Heart right ventricle (tissue), 16 donors: ENCODE measurements at regions not wholly inside any gene's neighbourhood (a gene's known extent, or its start where the extent isn't known, plus 50 kb on each side); places are given as distances from the start of the nearest gene placed in this dataset.
A peak's percentile ranks its signal among the peaks of the same experiment; 100 is the strongest.

Experiments
- ATAC-seq, 8 donors: fragments of 200-7000 bp; cut with Tn5 transposase; one replicate each; pipeline ENCODE4 v1.9.1; 2020; ENCODE audit warnings: mild to moderate bottlenecking in 8 of 8, moderate library complexity in 8 of 8, moderate number of reproducible peaks in 1 of 8
- DNase-seq, 2 donors: peaks; one replicate each; pipeline ENCODE4 v3.0.0-alpha.2; 2020
- H3K27ac ChIP-seq, 10 donors: fragments of 200-600 bp; sonication (generic) in 2 of 10; one replicate each; pipeline versions ENCODE4 v1.5.0 to v1.8.0; 2020 to 2022; ENCODE audit warnings: mild to moderate bottlenecking in 3 of 10
- H3K27me3 ChIP-seq, 7 donors: fragments of 200-600 bp; one replicate each; pipeline ENCODE4 v1.8.0; 2021 to 2022; ENCODE audit warnings: mild to moderate bottlenecking in 2 of 7
- H3K36me3 ChIP-seq, 9 donors: fragments of 200-600 bp; sonication (generic) in 1 of 9; one replicate each; pipeline versions ENCODE4 v1.5.0 to v1.8.0; 2020 to 2022; ENCODE audit warnings: mild to moderate bottlenecking in 2 of 9
- H3K4me1 ChIP-seq, 9 donors: fragments of 200-600 bp; sonication (generic) in 1 of 9; one replicate each; pipeline versions ENCODE4 v1.5.0 to v1.8.0; 2020 to 2022; ENCODE audit warnings: mild to moderate bottlenecking in 4 of 9
- H3K4me3 ChIP-seq, 10 donors: fragments of 200-600 bp; sonication (generic) in 2 of 10; one replicate each; pipeline versions ENCODE4 v1.5.0 to v1.8.0; 2020 to 2022; ENCODE audit warnings: mild to moderate bottlenecking in 7 of 10, moderate library complexity in 2 of 10
- H3K9me3 ChIP-seq, 11 donors: fragments of 200-600 bp in 10 of 11; sonication (generic) in 2 of 11; one replicate each; pipeline versions ENCODE4 v1.5.0 to v1.8.0; 2013 to 2022; ENCODE audit warnings: mild to moderate bottlenecking in 2 of 11, control low read depth in 1 of 11, moderate library complexity in 1 of 11
- WGBS, 2 donors: extraction: QIAGEN DNeasy Blood & Tissue Kit; methylation state at CpG; one replicate each; pipeline ENCODE4 v1.1.7; 2013; ENCODE audit warnings: inconsistent platforms in 1 of 2; 5-methylcytosine and 5-hydroxymethylcytosine counted together
- intact Hi-C, 10 donors: fragments of 100-400 bp; cut with DNase I; formaldehyde crosslinking; loops; one replicate each; pipeline versions ENCODE4 v1.11.1 to v1.14.2; 2022
- TF ChIP-seq, protein P1 (sequence below), 9 donors: fragments of 200-600 bp; sonication (generic) in 2 of 9; IDR thresholded peaks; one replicate each; pipeline versions ENCODE4 v1.5.0 to v1.8.0; 2021 to 2022; ENCODE audit warnings: antibody characterized with exemption in 9 of 9, mild to moderate bottlenecking in 5 of 9, moderate library complexity in 1 of 9
- donor health status: Arrhythmogenic right ventricular cardiomyopathy.
- donor health status: ischemic (EF 13 %, LVEDD 7.1; RV severe dilation, severe dysfunction).
- donor health status: healthy with polysubstance abuse.
- donor health status: DM: no; HTN: yes; CAD: no.
- donor health status: DM: no; HTN: no; CAD: no.
- donor health status: ischemic (EF 25% LVEDD 6.9; RV normal size, moderate dysfunction).
- donor health status: ischemic (EF 25% LVEDD 5.7; RV mildly dilated, moderate dysfunction).
- donor health status: healthy.
- donor health status: DM: yes; HTN: yes; CAD: no.
- donor health status: Ischemic cardiomyopathy.
- donor health status: ischemic (EF 35%, LVEDD 5.7; RV mildly dilated, moderate dysfunction).
- donor health status: nonischemic (EF 11% LVEDD 7.7; RV severe dilation, severe dysfunction).
- donor health status: DM: yes; HTN: yes; CAD: no.
- donor health status: PGD.
- donor health status: ischemic (EF 29% LVEDD 5.4; RV normal size, mild dysfunction).
- donor health status: nonischemic (EF 23%, LVEDD 6.1; RV moderate dilation, normal function).

DNA sequence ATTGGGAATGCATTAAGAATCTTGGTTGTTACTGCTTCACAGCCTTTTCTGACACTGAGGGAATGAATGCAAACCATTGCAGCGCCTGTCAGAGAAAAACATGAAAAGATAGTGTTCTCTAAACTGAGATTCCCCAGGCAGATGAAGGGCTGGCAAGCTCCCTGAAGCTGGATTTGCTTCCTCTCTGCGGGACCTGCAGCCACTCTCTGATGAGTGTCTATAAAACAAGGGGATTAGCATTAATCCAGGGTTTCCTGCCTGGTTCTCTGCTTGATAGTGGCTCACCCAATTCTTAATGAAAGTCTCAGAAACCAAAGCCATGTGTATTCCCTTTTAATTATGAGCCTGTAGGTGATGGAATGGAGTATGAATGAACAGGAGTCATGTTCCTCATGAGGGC lies 344.3 kb upstream of the UMPS start:
- ATAC-seq (no peak), DNase-seq (no peak)
- Histone ChIP-seq H3K9me3 (no peaks in the 10 kb centered on the region), H3K27ac (no peak overlapping the region), H3K4me1 (peaks cover 0 to 57% (median 5%) of the 10 kb centered on the region in 9 donors), H3K27me3 (peaks cover 0 to 2% (median 0%) of the 10 kb centered on the region in 7 donors), H3K36me3 (no peaks in the 10 kb centered on the region), H3K4me3 (no peak overlapping the region)
- TF ChIP-seq, protein P1, sequence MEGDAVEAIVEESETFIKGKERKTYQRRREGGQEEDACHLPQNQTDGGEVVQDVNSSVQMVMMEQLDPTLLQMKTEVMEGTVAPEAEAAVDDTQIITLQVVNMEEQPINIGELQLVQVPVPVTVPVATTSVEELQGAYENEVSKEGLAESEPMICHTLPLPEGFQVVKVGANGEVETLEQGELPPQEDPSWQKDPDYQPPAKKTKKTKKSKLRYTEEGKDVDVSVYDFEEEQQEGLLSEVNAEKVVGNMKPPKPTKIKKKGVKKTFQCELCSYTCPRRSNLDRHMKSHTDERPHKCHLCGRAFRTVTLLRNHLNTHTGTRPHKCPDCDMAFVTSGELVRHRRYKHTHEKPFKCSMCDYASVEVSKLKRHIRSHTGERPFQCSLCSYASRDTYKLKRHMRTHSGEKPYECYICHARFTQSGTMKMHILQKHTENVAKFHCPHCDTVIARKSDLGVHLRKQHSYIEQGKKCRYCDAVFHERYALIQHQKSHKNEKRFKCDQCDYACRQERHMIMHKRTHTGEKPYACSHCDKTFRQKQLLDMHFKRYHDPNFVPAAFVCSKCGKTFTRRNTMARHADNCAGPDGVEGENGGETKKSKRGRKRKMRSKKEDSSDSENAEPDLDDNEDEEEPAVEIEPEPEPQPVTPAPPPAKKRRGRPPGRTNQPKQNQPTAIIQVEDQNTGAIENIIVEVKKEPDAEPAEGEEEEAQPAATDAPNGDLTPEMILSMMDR (IDR thresholded peaks at IDR 0.05): no peak
- intact Hi-C loops: no loop called here
- 84 to 89% methylated on average over 2 of the region's 2 CpGs for WGBS, 2 donors

DNA sequence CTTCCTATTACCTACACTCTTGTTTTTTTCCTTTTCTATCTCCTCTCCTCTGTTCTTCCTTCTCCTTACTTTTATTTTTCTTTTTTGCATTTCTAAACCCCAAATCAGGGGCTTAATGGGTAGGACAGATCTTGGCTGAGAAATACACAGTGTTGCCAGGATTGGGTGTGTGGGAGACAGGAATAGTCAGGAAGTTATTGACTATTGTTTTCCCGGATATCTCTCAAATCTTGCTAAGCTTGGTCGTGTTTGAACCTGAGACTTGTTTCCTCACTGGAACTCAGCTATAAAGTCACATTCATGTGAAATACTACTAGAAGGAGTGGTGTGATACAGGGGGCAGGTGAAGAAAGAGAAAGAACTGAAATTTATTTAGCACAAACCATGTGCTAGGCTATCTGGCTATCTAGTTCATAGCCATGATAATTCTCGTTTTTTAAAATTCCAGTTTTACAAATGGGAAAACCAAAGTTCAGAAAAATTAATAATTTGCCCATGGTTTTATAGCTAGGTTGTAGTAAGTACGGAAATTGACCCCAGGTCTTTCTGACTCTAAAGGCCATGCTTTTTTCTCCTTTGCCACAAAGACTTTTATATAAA lies 343.2 kb upstream of the UMPS start:
- 71 to 72% methylated on average over 4 of the region's 4 CpGs for WGBS, 2 donors
- intact Hi-C loops: no loop called here
- Histone ChIP-seq H3K27ac (peak overlapping the region in 1 of 10 donors; percentile 6), H3K9me3 (no peaks in the 10 kb centered on the region), H3K4me3 (no peak overlapping the region), H3K27me3 (peaks cover 0 to 2% (median 0%) of the 10 kb centered on the region in 7 donors), H3K36me3 (no peaks in the 10 kb centered on the region), H3K4me1 (peaks cover 0 to 57% (median 5%) of the 10 kb centered on the region in 9 donors)
- DNase-seq (no peak), ATAC-seq (peak in 3 of 8 donors; percentile 53 to 56 (median 55))
- TF ChIP-seq, protein P1 (IDR thresholded peaks at IDR 0.05): no peak

DNA sequence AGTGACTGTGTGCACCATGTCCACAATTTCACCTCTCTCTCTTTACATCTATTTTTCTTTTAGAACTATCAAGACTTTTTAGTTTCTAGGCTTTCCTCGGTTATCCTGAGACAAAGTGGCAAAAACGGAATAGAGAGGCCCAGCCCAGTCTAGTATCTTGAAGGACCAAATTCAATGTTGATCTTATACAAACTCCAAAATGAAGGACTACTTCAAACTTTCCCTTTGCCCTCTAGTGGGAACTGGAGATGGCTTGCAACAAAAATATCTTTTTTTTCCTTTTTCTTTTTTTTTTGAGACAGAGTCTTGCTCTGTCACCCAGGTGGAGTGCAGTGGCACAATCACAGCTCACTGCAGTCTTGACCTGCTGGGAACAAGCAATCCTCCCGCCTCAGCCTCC lies 338.5 kb upstream of the UMPS start:
- TF ChIP-seq, protein P1 (IDR thresholded peaks at IDR 0.05): no peak
- DNase-seq: no peak
- Histone ChIP-seq H3K27me3 (no peaks in the 10 kb centered on the region), H3K4me3 (no peak overlapping the region), H3K9me3 (no peaks in the 10 kb centered on the region), H3K36me3 (no peaks in the 10 kb centered on the region), H3K27ac (no peak overlapping the region), H3K4me1 (peaks cover 5 to 34% (median 19%) of the 10 kb centered on the region in 9 donors)
- no peak for ATAC-seq
- 96% methylated on average over 3 of the region's 3 CpGs for WGBS, 2 donors
- intact Hi-C loops: no loop called here

DNA sequence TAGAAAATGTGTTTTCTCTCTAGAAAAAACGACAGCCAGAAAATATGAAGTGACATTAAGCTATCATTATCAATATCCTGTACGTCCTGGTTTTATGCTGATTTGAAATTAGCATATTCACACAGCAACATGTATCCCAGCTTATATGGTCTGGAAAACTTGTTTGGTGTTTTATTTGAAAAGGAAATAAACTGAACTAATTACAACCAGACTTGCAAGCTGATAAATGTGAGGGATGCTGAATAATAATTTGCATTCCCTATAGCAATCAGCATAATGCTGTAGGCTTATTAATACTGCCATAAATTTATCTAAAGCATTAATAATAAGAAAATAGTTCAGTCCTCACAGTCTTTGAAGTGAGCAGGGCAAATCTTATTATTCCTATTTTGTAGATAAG lies 336.9 kb upstream of the UMPS start:
- H3K27ac ChIP-seq: no peak overlapping the region
- ATAC-seq: no peak
- TF ChIP-seq, protein P1 (IDR thresholded peaks at IDR 0.05): no peak
- H3K36me3 ChIP-seq: peaks cover 0 to 5% (median 0%) of the 10 kb centered on the region in 9 donors
- WGBS, 2 donors: 44 to 67% methylated on average over 2 of the region's 2 CpGs
- H3K4me3 ChIP-seq: no peak overlapping the region
- H3K27me3 ChIP-seq: no peaks in the 10 kb centered on the region
- DNase-seq: no peak
- no peaks in the 10 kb centered on the region for H3K9me3 ChIP-seq
- H3K4me1 ChIP-seq: peaks cover 5 to 38% (median 21%) of the 10 kb centered on the region in 9 donors
- intact Hi-C loops: no loop called here
